GM06990 (cell line): ENCODE measurements at regions not wholly inside any gene's neighbourhood (a gene's known extent, or its start where the extent isn't known, plus 50 kb on each side); places are given as distances from the start of the nearest gene placed in this dataset.

Experiments used
- DNase-seq: peaks from one replicate; pipeline ENCODE4 v3.0.0-alpha.2; 2011; ENCODE audit not compliant: insufficient read length; ENCODE audit errors: extremely low read depth
- H3K27me3 ChIP-seq: replicated peaks from 2 replicates; pipeline ENCODE4 v1.6.0; 2011; ENCODE audit warnings: low read length; ENCODE audit not compliant: control insufficient read depth, insufficient read depth
- H3K36me3 ChIP-seq: 2 replicates; pipeline ENCODE4 v1.5.1; 2011; ENCODE audit warnings: low read length; ENCODE audit not compliant: control insufficient read depth, insufficient read depth
- H3K4me3 ChIP-seq: replicated peaks from 2 replicates; pipeline ENCODE4 v1.5.1; 2011; ENCODE audit warnings: low read depth, mild to moderate bottlenecking, control low read depth, low read length
- TF ChIP-seq, protein P1 (sequence below): IDR thresholded peaks from 2 replicates; pipeline ENCODE4 v1.5.1; 2011; ENCODE audit warnings: low read length, control low read depth, mild to moderate bottlenecking, inconsistent platforms; ENCODE audit not compliant: insufficient read depth, poor library complexity, severe bottlenecking

DNA sequence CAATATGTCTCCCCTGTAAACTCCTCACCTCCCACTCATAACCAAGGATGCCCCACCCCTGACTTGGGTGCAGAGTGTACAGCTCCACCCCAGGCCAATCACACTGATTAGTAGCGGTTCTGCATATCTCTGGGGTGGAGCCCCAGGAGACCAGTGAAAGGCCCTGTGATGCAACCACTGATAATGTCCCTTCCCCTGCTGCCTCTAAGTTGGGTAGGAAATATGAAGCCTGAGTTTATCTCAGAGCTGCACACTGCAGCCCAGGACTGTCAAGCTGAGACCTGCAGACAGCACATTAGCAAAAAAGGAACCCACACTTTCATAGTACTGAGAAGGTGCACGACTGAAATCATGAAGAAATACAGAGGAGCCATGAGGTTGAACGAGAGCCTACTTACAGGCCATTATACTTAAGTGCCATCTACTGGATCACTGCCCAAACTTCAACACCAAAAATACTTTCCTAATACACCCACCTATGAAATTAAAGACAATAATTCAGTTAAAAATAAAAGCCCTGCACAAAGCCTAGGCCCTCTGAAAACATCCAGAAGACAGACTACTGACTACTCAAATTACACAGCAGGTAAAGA lies 455.4 kb upstream of the LRRTM4 start:
- DNase-seq = no peak
- TF ChIP-seq, protein P1, sequence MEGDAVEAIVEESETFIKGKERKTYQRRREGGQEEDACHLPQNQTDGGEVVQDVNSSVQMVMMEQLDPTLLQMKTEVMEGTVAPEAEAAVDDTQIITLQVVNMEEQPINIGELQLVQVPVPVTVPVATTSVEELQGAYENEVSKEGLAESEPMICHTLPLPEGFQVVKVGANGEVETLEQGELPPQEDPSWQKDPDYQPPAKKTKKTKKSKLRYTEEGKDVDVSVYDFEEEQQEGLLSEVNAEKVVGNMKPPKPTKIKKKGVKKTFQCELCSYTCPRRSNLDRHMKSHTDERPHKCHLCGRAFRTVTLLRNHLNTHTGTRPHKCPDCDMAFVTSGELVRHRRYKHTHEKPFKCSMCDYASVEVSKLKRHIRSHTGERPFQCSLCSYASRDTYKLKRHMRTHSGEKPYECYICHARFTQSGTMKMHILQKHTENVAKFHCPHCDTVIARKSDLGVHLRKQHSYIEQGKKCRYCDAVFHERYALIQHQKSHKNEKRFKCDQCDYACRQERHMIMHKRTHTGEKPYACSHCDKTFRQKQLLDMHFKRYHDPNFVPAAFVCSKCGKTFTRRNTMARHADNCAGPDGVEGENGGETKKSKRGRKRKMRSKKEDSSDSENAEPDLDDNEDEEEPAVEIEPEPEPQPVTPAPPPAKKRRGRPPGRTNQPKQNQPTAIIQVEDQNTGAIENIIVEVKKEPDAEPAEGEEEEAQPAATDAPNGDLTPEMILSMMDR = no peak
- Histone ChIP-seq H3K4me3 (no peak overlapping the region), H3K27me3 (no peaks in the 10 kb centered on the region), H3K36me3 (no peaks in the 10 kb centered on the region)

DNA sequence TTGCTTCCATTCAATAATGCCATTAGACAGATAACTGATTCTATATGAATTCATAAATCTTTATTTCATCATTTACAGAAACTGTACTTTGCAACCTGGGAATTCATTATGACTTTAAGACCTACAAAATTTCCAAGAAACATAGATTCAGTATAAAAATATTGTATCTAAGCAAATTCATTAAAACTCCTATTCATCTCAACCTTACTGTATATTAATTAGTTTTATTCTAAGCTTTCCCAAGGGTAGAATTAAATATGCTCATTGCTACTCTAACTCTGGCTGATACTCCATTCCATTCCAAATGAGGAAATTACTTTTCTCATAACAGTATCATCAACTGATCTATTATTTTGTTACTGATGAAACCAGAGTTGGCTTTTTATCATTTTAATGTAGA lies 473.0 kb upstream of the LRRTM4 start:
- Histone ChIP-seq H3K4me3 (no peak overlapping the region), H3K36me3 (no peaks in the 10 kb centered on the region), H3K27me3 (no peaks in the 10 kb centered on the region)
- TF ChIP-seq, protein P1 = no peak
- no peak for DNase-seq

DNA sequence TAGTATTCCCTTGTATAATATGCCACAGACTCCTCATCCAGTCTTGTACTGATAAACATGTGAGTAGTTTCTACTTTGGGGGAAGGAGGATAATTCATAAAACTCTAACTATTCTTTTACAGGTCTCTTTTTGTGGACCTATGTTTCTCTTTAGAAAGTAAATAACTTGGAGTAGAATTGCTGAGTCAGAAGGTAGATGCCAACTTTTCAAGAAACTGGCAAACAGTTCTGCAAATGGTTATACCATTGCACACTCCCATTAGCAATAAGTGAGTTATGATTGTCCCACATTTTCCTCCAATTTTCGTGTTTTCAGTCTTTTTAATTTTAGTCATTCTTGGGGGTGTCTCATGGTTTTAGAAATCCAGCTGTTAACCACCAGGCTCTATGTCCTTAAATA lies 477.2 kb upstream of the LRRTM4 start:
- no peaks in the 10 kb centered on the region for H3K36me3 ChIP-seq
- TF ChIP-seq, protein P1 = no peak
- no peak overlapping the region for H3K4me3 ChIP-seq
- DNase-seq = no peak
- H3K27me3 ChIP-seq = no peaks in the 10 kb centered on the region

DNA sequence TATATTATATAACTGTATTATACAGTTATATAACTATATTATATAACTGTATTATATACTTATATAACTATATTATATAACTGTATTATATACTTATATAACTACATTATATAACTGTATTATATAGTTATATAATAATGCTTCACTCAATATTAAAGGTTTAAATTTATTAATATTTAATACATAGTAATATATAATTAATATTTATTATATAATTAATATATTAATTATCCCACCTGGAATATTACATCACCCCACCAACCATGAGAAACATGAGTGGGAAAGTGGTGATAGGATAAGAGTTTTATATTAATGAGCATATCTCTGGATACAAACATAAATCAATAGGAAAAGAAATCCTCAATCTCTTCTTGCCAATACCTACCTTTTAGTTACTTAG lies 487.1 kb upstream of the LRRTM4 start:
- TF ChIP-seq, protein P1 = no peak
- no peaks in the 10 kb centered on the region for H3K36me3 ChIP-seq
- no peak for DNase-seq
- H3K4me3 ChIP-seq = no peak overlapping the region
- no peaks in the 10 kb centered on the region for H3K27me3 ChIP-seq

DNA sequence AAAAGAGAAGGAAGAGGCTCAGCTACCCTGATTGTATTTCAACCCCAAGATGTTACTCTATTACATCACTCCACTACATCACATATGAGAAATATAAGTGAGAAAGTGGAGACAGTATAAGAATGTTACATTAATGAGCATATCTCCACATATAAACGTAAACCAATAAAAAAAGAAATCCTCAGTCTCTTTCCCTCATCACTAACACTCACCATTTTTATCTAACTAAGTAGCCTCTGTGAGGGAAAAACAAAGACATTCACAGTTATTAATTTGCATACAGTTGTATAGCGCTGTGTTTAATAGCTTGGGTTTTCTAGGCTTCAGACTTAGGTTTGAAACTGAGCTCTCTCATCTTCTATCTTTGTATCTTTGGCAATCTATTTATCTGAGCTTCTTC lies 489.1 kb upstream of the LRRTM4 start:
- Histone ChIP-seq H3K4me3 (no peak overlapping the region), H3K36me3 (no peaks in the 10 kb centered on the region), H3K27me3 (no peaks in the 10 kb centered on the region)
- TF ChIP-seq, protein P1 = no peak
- no peak for DNase-seq

DNA sequence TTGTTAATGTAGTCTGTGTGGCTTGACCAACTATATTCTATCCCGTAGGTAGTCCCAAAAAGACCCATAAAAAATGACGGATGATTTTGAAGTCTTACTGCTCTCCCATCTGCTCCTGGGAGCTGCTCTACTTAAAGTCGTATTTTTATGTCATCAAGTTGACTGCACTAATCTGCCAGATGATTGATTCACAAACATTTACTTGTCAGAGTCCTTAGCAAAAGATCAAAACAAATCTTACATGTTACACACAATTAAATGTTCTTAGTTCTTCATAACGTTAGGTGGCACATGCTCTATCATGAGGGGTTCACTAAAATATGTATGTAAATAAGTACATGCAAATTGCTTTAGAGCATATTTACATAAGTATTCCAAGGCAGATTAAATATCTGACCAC lies 498.3 kb upstream of the LRRTM4 start:
- TF ChIP-seq, protein P1 = no peak
- Histone ChIP-seq H3K36me3 (no peaks in the 10 kb centered on the region), H3K4me3 (no peak overlapping the region), H3K27me3 (no peaks in the 10 kb centered on the region)
- no peak for DNase-seq
